B cell (primary cell): ENCODE measurements at regions not wholly inside any gene's neighbourhood (a gene's known extent, or its start where the extent isn't known, plus 50 kb on each side); places are given as distances from the start of the nearest gene placed in this dataset.

Source experiments
- EZH2 ChIP-seq: IDR thresholded peaks from 2 replicates; pipeline ENCODE4 v1.6.1; 2012; ENCODE audit warnings: borderline replicate concordance, low read depth, mild to moderate bottlenecking, moderate library complexity, low read length; ENCODE audit not compliant: insufficient read depth, poor library complexity, severe bottlenecking
- TF ChIP-seq, protein P1 (sequence below): fragments of 200-600 bp; IDR thresholded peaks from one replicate; pipeline ENCODE4 v1.8.0; 2022; ENCODE audit warnings: antibody characterized with exemption, mild to moderate bottlenecking

DNA sequence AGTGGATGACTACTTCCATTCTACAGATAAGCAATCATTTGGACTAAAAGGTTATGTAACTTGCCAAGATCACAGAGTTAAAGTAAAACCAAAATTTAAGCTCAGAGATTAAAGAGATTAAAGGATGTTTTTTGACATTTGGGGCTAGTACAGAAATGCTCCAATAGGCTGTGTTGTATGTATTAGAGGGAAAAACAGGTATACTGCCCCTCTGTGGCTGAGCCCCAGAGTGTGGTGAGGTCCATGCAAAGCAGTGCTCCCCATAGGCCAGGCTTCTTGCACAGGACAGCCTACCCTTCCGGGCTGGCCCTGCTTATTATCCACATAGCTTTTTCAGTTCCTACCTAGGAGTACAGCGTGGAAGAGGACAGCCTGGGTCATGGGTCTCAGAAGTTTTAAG, 322.8 kb downstream of the POM121L12 start:
- no peak for TF ChIP-seq EZH2
- TF ChIP-seq, protein P1, sequence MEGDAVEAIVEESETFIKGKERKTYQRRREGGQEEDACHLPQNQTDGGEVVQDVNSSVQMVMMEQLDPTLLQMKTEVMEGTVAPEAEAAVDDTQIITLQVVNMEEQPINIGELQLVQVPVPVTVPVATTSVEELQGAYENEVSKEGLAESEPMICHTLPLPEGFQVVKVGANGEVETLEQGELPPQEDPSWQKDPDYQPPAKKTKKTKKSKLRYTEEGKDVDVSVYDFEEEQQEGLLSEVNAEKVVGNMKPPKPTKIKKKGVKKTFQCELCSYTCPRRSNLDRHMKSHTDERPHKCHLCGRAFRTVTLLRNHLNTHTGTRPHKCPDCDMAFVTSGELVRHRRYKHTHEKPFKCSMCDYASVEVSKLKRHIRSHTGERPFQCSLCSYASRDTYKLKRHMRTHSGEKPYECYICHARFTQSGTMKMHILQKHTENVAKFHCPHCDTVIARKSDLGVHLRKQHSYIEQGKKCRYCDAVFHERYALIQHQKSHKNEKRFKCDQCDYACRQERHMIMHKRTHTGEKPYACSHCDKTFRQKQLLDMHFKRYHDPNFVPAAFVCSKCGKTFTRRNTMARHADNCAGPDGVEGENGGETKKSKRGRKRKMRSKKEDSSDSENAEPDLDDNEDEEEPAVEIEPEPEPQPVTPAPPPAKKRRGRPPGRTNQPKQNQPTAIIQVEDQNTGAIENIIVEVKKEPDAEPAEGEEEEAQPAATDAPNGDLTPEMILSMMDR, result no peak
